ENCODE measurements at regions not wholly inside any gene's neighbourhood (a gene's known extent, or its start where the extent isn't known, plus 50 kb on each side); places are given as distances from the start of the nearest gene placed in this dataset.

- H3K27ac ChIP-seq = no peak overlapping the region
- ChIA-PET POLR2A (ENCODE audit: low non-redundant PET) (no interaction called here), CTCF (no interaction called here)
- TF ChIP-seq CTCF (conservative IDR thresholded peaks at IDR 0.05; ENCODE audit: low read depth) = no peak
- no peak for DNase-seq (ENCODE audit: low spot score)
Measured at GRCh38 chr9:107567462-107567861, 77.9 kb upstream of the KLF4 start.

- ChIA-PET POLR2A (ENCODE audit: low non-redundant PET) (no interaction called here), CTCF (no interaction called here)
Measured at GRCh38 chr9:107566611-107567061, 77.1 kb upstream of the KLF4 start.

GRCh38 chr9:107562798-107563197 is 73.2 kb upstream of the KLF4 start:
- ChIA-PET CTCF (no interaction called here), POLR2A (ENCODE audit: low non-redundant PET) (no interaction called here)
- TF ChIP-seq CTCF (conservative IDR thresholded peaks at IDR 0.05; ENCODE audit: low read depth) = no peak
- H3K27ac ChIP-seq = no peak overlapping the region
- no peak for DNase-seq (ENCODE audit: low spot score)

More at GRCh38 chr9:107566611-107567061, 77.1 kb upstream of the KLF4 start:
- TF ChIP-seq CTCF (conservative IDR thresholded peaks at IDR 0.05; ENCODE audit: low read depth) = no peak
- H3K27ac ChIP-seq = no peak overlapping the region
- DNase-seq (ENCODE audit: low spot score) = no peak

- H3K27ac ChIP-seq = no peak overlapping the region
- POLR2A ChIA-PET (ENCODE audit: low non-redundant PET) = no interaction called here
- no peak for TF ChIP-seq CTCF (conservative IDR thresholded peaks at IDR 0.05; ENCODE audit: low read depth)
- CTCF ChIA-PET = interaction anchor here (0.6 kb wide), 1 partner anchor 164 kb away, joined by 3 read pairs; no protein-coding TSS in a partner anchor
- no peak for DNase-seq (ENCODE audit: low spot score)
Measured at GRCh38 chr9:107559494-107560086, 70.0 kb upstream of the KLF4 start.

GRCh38 chr9:107557236-107557990 is 67.8 kb upstream of the KLF4 start:
- TF ChIP-seq CTCF (conservative IDR thresholded peaks at IDR 0.05; ENCODE audit: low read depth) = no peak
- ChIA-PET POLR2A (ENCODE audit: low non-redundant PET) (interaction anchor here (1.0 kb wide), 1 partner anchor 69 kb away, joined by 3 read pairs; no protein-coding TSS in a partner anchor), CTCF (interaction anchor here (0.6 to 0.8 kb wide), 3 partner anchors 16 to 724 kb away, joined by 3 to 6 read pairs (median 3); no protein-coding TSS in a partner anchor)
- DNase-seq (ENCODE audit: low spot score) = peak; percentile 81
- H3K27ac ChIP-seq = no peak overlapping the region

GRCh38 chr9:107554636-107555035 is 65.1 kb upstream of the KLF4 start:
- ChIA-PET POLR2A (ENCODE audit: low non-redundant PET) (no interaction called here), CTCF (interaction anchor here (0.8 kb wide), 1 partner anchor 22 kb away, joined by 4 read pairs; no protein-coding TSS in a partner anchor)
- no peak for TF ChIP-seq CTCF (conservative IDR thresholded peaks at IDR 0.05; ENCODE audit: low read depth)

More at GRCh38 chr9:107554636-107555035, 65.1 kb upstream of the KLF4 start:
- H3K27ac ChIP-seq = no peak overlapping the region
- no peak for DNase-seq (ENCODE audit: low spot score)
